ENCODE measurements at regions not wholly inside any gene's neighbourhood (a gene's known extent, or its start where the extent isn't known, plus 50 kb on each side); places are given as distances from the start of the nearest gene placed in this dataset.

DNA sequence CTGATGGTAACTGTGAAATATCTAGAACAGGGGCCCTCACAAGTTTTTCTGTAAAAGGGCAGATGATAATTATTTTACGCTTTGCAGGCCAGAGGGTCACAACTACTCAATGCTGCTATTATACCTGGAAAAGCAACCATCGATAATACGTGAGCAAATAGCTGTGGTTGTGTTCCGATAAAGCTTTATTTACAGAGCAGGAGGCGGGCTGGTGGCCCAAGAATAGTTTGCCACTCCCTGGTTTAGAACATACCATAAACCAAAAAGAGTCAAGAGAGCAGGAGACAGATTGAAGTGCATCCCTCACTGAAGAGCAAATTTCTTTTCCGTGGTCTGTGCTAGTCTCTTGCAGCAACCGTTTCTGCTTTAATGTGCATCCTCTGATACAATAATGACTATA, 77.9 kb upstream of the DYNLRB2 start:
- TF ChIP-seq, protein P1, sequence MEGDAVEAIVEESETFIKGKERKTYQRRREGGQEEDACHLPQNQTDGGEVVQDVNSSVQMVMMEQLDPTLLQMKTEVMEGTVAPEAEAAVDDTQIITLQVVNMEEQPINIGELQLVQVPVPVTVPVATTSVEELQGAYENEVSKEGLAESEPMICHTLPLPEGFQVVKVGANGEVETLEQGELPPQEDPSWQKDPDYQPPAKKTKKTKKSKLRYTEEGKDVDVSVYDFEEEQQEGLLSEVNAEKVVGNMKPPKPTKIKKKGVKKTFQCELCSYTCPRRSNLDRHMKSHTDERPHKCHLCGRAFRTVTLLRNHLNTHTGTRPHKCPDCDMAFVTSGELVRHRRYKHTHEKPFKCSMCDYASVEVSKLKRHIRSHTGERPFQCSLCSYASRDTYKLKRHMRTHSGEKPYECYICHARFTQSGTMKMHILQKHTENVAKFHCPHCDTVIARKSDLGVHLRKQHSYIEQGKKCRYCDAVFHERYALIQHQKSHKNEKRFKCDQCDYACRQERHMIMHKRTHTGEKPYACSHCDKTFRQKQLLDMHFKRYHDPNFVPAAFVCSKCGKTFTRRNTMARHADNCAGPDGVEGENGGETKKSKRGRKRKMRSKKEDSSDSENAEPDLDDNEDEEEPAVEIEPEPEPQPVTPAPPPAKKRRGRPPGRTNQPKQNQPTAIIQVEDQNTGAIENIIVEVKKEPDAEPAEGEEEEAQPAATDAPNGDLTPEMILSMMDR (IDR thresholded peaks at IDR 0.05): no peak
- no peak for TF ChIP-seq EP300 (IDR thresholded peaks at IDR 0.05)
